Common myeloid progenitor, CD34-positive (primary cell): ENCODE measurements at regions not wholly inside any gene's neighbourhood (a gene's known extent, or its start where the extent isn't known, plus 50 kb on each side); places are given as distances from the start of the nearest gene placed in this dataset.
"Not testable (repeated sequence)": the region's sequence is repeated elsewhere in the genome, so short reads cannot be mapped to it uniquely, and the experiment has no call there.

ENCODE experiments used
- CTCF ChIA-PET: fragments of 350-600 bp; sonication (Branson Sonifier 250); formaldehyde crosslinking; loops from one replicate; lab custom pipeline; 2021; ENCODE audit warnings: antibody characterized with exemption; lab: Charles Lee
- POLR2A ChIA-PET: fragments of 350-600 bp; sonication (Branson Sonifier 250); formaldehyde crosslinking; loops from one replicate; lab custom pipeline; 2021; ENCODE audit warnings: antibody characterized with exemption; lab: Charles Lee
- DNase-seq, 3 donors: peaks; one replicate each; pipeline versions ENCODE4 v3.0.0 to v3.0.0-alpha.2; 2013
- H3K27ac ChIP-seq, 2 experiments: 1 replicate in 1 of 2; 2 replicates in 1 of 2; pipeline ENCODE4 v1.7.0; 2013; ENCODE audit warnings: inconsistent platforms in 2 of 2, low read length in 2 of 2, mild to moderate bottlenecking in 2 of 2, low read depth in 1 of 2, moderate library complexity in 1 of 2; ENCODE audit not compliant: severe bottlenecking in 2 of 2, insufficient read depth in 1 of 2, poor library complexity in 1 of 2
- H3K27me3 ChIP-seq, 5 experiments: replicated peaks in 2 of 5; 1 replicate in 3 of 5; 2 replicates in 2 of 5; pipeline versions ENCODE4 v1.6.1 to v1.7.0; 2013; ENCODE audit warnings: low read length in 4 of 5, mild to moderate bottlenecking in 2 of 5, moderate library complexity in 2 of 5, inconsistent platforms in 1 of 5; ENCODE audit not compliant: insufficient read depth in 5 of 5, control insufficient read depth in 4 of 5
- H3K36me3 ChIP-seq, 4 experiments: 1 replicate in 2 of 4; 2 replicates in 2 of 4; pipeline versions ENCODE4 v1.6.1 to v1.7.0; 2013; ENCODE audit warnings: low read length in 3 of 4, control low read depth in 1 of 4, mild to moderate bottlenecking in 1 of 4; ENCODE audit not compliant: control insufficient read depth in 4 of 4, insufficient read depth in 4 of 4
- H3K4me1 ChIP-seq, 4 experiments: 1 replicate in 3 of 4; 2 replicates in 1 of 4; pipeline versions ENCODE4 v1.6.1 to v1.7.1; 2013; ENCODE audit warnings: low read length in 3 of 4, mild to moderate bottlenecking in 3 of 4, control low read depth in 1 of 4, inconsistent platforms in 1 of 4, moderate library complexity in 1 of 4; ENCODE audit not compliant: control insufficient read depth in 4 of 4, insufficient read depth in 4 of 4; ENCODE audit errors: control extremely low read depth in 1 of 4
- H3K4me3 ChIP-seq, 7 experiments: 1 replicate in 4 of 7; 2 replicates in 3 of 7; pipeline versions ENCODE4 v1.5.1 to v1.7.0; 2013; ENCODE audit warnings: mild to moderate bottlenecking in 7 of 7, low read length in 6 of 7, moderate library complexity in 6 of 7, inconsistent platforms in 2 of 7, low read depth in 2 of 7, control low read depth in 1 of 7; ENCODE audit not compliant: insufficient read depth in 4 of 7, control insufficient read depth in 1 of 7; ENCODE audit errors: extremely low read depth in 1 of 7
- H3K9me3 ChIP-seq, 5 experiments: 1 replicate in 4 of 5; 2 replicates in 1 of 5; pipeline versions ENCODE4 v1.6.1 to v1.7.1; 2013; ENCODE audit warnings: low read length in 4 of 5, mild to moderate bottlenecking in 2 of 5, inconsistent platforms in 1 of 5, low read depth in 1 of 5, moderate library complexity in 1 of 5; ENCODE audit not compliant: control insufficient read depth in 4 of 5, insufficient read depth in 2 of 5; ENCODE audit errors: control extremely low read depth in 1 of 5
- WGBS: methylation state at CpG from one replicate; pipeline ENCODE4 v1.1.5; 2013; ENCODE audit not compliant: insufficient coverage; 5-methylcytosine and 5-hydroxymethylcytosine counted together

GRCh38 chr17:77049440-77049839 is 91.3 kb upstream of the SEC14L1 start:
- Histone ChIP-seq H3K4me1 (no peaks in the 10 kb centered on the region), H3K36me3 (no peaks in the 10 kb centered on the region), H3K9me3 (no peaks in the 10 kb centered on the region), H3K4me3 (no peak overlapping the region), H3K27ac (no peak overlapping the region), H3K27me3 (peaks cover 0 to 17% (median 0%) of the 10 kb centered on the region in 5 experiments)
- DNase-seq, result no peak
- 91% methylated on average over 9 of the region's 12 CpGs for WGBS
- ChIA-PET POLR2A (no interaction called here), CTCF (interaction anchor here (0.8 to 1.8 kb wide), 4 partner anchors 12 to 28 kb away, joined by 3 to 8 read pairs (median 4); no protein-coding TSS in a partner anchor)

GRCh38 chr17:77050901-77051300 is 89.9 kb upstream of the SEC14L1 start:
- not testable (repeated sequence) for DNase-seq, H3K27ac ChIP-seq, H3K4me3 ChIP-seq, H3K9me3 ChIP-seq, H3K4me1 ChIP-seq, H3K36me3 ChIP-seq
- H3K27me3 ChIP-seq, result peaks cover 0 to 17% (median 0%) of the 10 kb centered on the region in 5 experiments
- ChIA-PET CTCF (interaction anchor here (1.8 kb wide), 1 partner anchor 16 kb away, joined by 8 read pairs; no protein-coding TSS in a partner anchor), POLR2A (interaction anchor here (1.0 kb wide), 1 partner anchor 14 kb away, joined by 5 read pairs; no protein-coding TSS in a partner anchor)
- over 99% methylated on average over 14 of the region's 14 CpGs for WGBS

- no peak overlapping the region for H3K4me3 ChIP-seq
- 84% methylated on average over 4 of the region's 10 CpGs for WGBS
- H3K27ac ChIP-seq, result no peak overlapping the region
- no peaks in the 10 kb centered on the region for H3K36me3 ChIP-seq
- no peaks in the 10 kb centered on the region for H3K9me3 ChIP-seq
- POLR2A ChIA-PET, result no interaction called here
- peaks cover 0 to 11% (median 0%) of the 10 kb centered on the region in 5 experiments for H3K27me3 ChIP-seq
- CTCF ChIA-PET, result interaction anchor here (1.4 to 4.2 kb wide), 5 partner anchors 18 to 187 kb away, joined by 3 to 21 read pairs (median 14); partner anchors contain the start of gene MGAT5B
- no peaks in the 10 kb centered on the region for H3K4me1 ChIP-seq
- DNase-seq, result no peak
Observed at GRCh38 chr17:77054936-77055335, 85.8 kb upstream of the SEC14L1 start.

- 93% methylated on average over 7 of the region's 7 CpGs for WGBS
- Histone ChIP-seq H3K4me3 (no peak overlapping the region), H3K9me3 (no peaks in the 10 kb centered on the region), H3K27ac (no peak overlapping the region), H3K27me3 (peaks cover 0 to 7% (median 0%) of the 10 kb centered on the region in 5 experiments), H3K4me1 (no peaks in the 10 kb centered on the region), H3K36me3 (no peaks in the 10 kb centered on the region)
- DNase-seq, result no peak
- CTCF ChIA-PET, result interaction anchor here (1.2 to 4.2 kb wide), 8 partner anchors 14 to 213 kb away, joined by 3 to 21 read pairs (median 7); partner anchors contain the start of gene MGAT5B
- POLR2A ChIA-PET, result no interaction called here
Observed at GRCh38 chr17:77055453-77055852, 85.3 kb upstream of the SEC14L1 start.

- H3K4me3 ChIP-seq, result no peak overlapping the region
- ChIA-PET POLR2A (interaction anchor here (0.9 kb wide), 1 partner anchor 190 kb away, joined by 3 read pairs; the partner anchor contains the start of gene MGAT5B), CTCF (interaction anchor here (0.6 to 4.2 kb wide), 7 partner anchors 9 to 190 kb away, joined by 3 to 18 read pairs (median 3); partner anchors contain the start of gene MGAT5B)
- no peaks in the 10 kb centered on the region for H3K9me3 ChIP-seq
- no peak overlapping the region for H3K27ac ChIP-seq
- H3K36me3 ChIP-seq, result no peaks in the 10 kb centered on the region
- no peaks in the 10 kb centered on the region for H3K4me1 ChIP-seq
- DNase-seq, result no peak
- peaks cover 0 to 6% (median 0%) of the 10 kb centered on the region in 5 experiments for H3K27me3 ChIP-seq
- WGBS, result 16% methylated on average over 2 of the region's 5 CpGs
Observed at GRCh38 chr17:77058016-77058415, 82.8 kb upstream of the SEC14L1 start.

- H3K9me3 ChIP-seq, result no peaks in the 10 kb centered on the region
- H3K4me3 ChIP-seq, result no peak overlapping the region
- H3K27me3 ChIP-seq, result peaks cover 0 to 4% (median 0%) of the 10 kb centered on the region in 5 experiments
- DNase-seq, result no peak
- H3K36me3 ChIP-seq, result no peaks in the 10 kb centered on the region
- H3K27ac ChIP-seq, result no peak overlapping the region
- peaks cover 0 to 1% (median 0%) of the 10 kb centered on the region in 4 experiments for H3K4me1 ChIP-seq
- ChIA-PET CTCF (interaction anchor here (0.7 to 1.7 kb wide), 3 partner anchors 24 to 194 kb away, joined by 3 to 7 read pairs (median 4); partner anchors contain the start of gene MGAT5B), POLR2A (no interaction called here)
- WGBS, result 97% methylated on average over 7 of the region's 10 CpGs
Observed at GRCh38 chr17:77061669-77062068, 79.1 kb upstream of the SEC14L1 start.

GRCh38 chr17:77064598-77064997 is 76.2 kb upstream of the SEC14L1 start:
- no peak for DNase-seq
- Histone ChIP-seq H3K9me3 (no peaks in the 10 kb centered on the region), H3K36me3 (no peaks in the 10 kb centered on the region), H3K4me3 (no peak overlapping the region), H3K27ac (no peak overlapping the region), H3K4me1 (peaks cover 0 to 2% (median 0%) of the 10 kb centered on the region in 4 experiments), H3K27me3 (peaks cover 0 to 4% (median 0%) of the 10 kb centered on the region in 5 experiments)
- WGBS, result 90% methylated on average over 2 of the region's 5 CpGs
- ChIA-PET POLR2A (interaction anchor here (0.6 to 0.8 kb wide), 2 partner anchors 46 to 169 kb away, joined by 3 to 4 read pairs; no protein-coding TSS in a partner anchor), CTCF (interaction anchor here (0.9 to 3.2 kb wide), 4 partner anchors 8 to 196 kb away, joined by 3 to 18 read pairs (median 11); partner anchors contain the start of gene MGAT5B)
